ENCODE measurements at regions not wholly inside any gene's neighbourhood (a gene's known extent, or its start where the extent isn't known, plus 50 kb on each side); places are given as distances from the start of the nearest gene placed in this dataset.

DNA sequence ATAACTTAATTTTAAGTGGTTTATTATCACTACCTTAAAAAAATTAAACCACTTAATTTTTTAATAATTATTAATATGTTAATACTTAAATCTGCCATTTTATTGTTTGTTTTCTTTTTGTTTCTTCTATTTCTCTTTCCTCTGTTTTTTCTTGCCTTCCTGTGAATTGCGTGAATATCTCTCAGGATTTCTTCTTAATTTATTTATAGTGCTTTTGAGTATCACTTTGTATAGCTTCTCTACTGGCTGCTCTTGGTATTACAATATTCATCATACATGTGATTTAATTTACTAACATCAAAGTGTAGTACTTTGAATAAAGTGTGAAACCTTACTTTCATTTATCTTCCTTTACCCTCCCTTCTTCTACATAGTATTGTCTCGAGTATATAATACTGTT, 349.5 kb upstream of the CPXCR1 start:
- no peak for TF ChIP-seq ZNF317 (CRISPR knock-in tag; IDR thresholded peaks at IDR 0.05; ENCODE audit: borderline replicate concordance, low read depth)
- no peak for TF ChIP-seq ATF1 (CRISPR knock-in tag; IDR thresholded peaks at IDR 0.05)
- TF ChIP-seq, protein P1, sequence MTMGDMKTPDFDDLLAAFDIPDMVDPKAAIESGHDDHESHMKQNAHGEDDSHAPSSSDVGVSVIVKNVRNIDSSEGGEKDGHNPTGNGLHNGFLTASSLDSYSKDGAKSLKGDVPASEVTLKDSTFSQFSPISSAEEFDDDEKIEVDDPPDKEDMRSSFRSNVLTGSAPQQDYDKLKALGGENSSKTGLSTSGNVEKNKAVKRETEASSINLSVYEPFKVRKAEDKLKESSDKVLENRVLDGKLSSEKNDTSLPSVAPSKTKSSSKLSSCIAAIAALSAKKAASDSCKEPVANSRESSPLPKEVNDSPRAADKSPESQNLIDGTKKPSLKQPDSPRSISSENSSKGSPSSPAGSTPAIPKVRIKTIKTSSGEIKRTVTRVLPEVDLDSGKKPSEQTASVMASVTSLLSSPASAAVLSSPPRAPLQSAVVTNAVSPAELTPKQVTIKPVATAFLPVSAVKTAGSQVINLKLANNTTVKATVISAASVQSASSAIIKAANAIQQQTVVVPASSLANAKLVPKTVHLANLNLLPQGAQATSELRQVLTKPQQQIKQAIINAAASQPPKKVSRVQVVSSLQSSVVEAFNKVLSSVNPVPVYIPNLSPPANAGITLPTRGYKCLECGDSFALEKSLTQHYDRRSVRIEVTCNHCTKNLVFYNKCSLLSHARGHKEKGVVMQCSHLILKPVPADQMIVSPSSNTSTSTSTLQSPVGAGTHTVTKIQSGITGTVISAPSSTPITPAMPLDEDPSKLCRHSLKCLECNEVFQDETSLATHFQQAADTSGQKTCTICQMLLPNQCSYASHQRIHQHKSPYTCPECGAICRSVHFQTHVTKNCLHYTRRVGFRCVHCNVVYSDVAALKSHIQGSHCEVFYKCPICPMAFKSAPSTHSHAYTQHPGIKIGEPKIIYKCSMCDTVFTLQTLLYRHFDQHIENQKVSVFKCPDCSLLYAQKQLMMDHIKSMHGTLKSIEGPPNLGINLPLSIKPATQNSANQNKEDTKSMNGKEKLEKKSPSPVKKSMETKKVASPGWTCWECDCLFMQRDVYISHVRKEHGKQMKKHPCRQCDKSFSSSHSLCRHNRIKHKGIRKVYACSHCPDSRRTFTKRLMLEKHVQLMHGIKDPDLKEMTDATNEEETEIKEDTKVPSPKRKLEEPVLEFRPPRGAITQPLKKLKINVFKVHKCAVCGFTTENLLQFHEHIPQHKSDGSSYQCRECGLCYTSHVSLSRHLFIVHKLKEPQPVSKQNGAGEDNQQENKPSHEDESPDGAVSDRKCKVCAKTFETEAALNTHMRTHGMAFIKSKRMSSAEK (CRISPR knock-in tag; IDR thresholded peaks at IDR 0.05; ENCODE audit: borderline replicate concordance), result no peak
- no peak for TF ChIP-seq NR3C1 (CRISPR knock-in tag; conservative IDR thresholded peaks at IDR 0.05; ENCODE audit: low read depth)
- no peak for TF ChIP-seq NFYB (CRISPR knock-in tag; conservative IDR thresholded peaks at IDR 0.05; ENCODE audit: low read depth)
- TF ChIP-seq GRHL2 (CRISPR knock-in tag; IDR thresholded peaks at IDR 0.05; ENCODE audit: insufficient replicate concordance, severe bottlenecking), result no peak
- TF ChIP-seq, protein P2, sequence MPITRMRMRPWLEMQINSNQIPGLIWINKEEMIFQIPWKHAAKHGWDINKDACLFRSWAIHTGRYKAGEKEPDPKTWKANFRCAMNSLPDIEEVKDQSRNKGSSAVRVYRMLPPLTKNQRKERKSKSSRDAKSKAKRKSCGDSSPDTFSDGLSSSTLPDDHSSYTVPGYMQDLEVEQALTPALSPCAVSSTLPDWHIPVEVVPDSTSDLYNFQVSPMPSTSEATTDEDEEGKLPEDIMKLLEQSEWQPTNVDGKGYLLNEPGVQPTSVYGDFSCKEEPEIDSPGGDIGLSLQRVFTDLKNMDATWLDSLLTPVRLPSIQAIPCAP (CRISPR knock-in tag; IDR thresholded peaks at IDR 0.05), result no peak
- no peak for TF ChIP-seq ETV6 (CRISPR knock-in tag; IDR thresholded peaks at IDR 0.05)
- TF ChIP-seq PRRX2 (CRISPR knock-in tag; IDR thresholded peaks at IDR 0.05), result no peak
- no peak for TF ChIP-seq TEAD4 (CRISPR knock-in tag; IDR thresholded peaks at IDR 0.05)
- TF ChIP-seq FOXK1 (CRISPR knock-in tag; IDR thresholded peaks at IDR 0.05), result no peak
- TF ChIP-seq, protein P3, sequence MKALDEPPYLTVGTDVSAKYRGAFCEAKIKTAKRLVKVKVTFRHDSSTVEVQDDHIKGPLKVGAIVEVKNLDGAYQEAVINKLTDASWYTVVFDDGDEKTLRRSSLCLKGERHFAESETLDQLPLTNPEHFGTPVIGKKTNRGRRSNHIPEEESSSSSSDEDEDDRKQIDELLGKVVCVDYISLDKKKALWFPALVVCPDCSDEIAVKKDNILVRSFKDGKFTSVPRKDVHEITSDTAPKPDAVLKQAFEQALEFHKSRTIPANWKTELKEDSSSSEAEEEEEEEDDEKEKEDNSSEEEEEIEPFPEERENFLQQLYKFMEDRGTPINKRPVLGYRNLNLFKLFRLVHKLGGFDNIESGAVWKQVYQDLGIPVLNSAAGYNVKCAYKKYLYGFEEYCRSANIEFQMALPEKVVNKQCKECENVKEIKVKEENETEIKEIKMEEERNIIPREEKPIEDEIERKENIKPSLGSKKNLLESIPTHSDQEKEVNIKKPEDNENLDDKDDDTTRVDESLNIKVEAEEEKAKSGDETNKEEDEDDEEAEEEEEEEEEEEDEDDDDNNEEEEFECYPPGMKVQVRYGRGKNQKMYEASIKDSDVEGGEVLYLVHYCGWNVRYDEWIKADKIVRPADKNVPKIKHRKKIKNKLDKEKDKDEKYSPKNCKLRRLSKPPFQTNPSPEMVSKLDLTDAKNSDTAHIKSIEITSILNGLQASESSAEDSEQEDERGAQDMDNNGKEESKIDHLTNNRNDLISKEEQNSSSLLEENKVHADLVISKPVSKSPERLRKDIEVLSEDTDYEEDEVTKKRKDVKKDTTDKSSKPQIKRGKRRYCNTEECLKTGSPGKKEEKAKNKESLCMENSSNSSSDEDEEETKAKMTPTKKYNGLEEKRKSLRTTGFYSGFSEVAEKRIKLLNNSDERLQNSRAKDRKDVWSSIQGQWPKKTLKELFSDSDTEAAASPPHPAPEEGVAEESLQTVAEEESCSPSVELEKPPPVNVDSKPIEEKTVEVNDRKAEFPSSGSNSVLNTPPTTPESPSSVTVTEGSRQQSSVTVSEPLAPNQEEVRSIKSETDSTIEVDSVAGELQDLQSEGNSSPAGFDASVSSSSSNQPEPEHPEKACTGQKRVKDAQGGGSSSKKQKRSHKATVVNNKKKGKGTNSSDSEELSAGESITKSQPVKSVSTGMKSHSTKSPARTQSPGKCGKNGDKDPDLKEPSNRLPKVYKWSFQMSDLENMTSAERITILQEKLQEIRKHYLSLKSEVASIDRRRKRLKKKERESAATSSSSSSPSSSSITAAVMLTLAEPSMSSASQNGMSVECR (CRISPR knock-in tag; IDR thresholded peaks at IDR 0.05; ENCODE audit: borderline replicate concordance), result no peak
- TF ChIP-seq, protein P4, sequence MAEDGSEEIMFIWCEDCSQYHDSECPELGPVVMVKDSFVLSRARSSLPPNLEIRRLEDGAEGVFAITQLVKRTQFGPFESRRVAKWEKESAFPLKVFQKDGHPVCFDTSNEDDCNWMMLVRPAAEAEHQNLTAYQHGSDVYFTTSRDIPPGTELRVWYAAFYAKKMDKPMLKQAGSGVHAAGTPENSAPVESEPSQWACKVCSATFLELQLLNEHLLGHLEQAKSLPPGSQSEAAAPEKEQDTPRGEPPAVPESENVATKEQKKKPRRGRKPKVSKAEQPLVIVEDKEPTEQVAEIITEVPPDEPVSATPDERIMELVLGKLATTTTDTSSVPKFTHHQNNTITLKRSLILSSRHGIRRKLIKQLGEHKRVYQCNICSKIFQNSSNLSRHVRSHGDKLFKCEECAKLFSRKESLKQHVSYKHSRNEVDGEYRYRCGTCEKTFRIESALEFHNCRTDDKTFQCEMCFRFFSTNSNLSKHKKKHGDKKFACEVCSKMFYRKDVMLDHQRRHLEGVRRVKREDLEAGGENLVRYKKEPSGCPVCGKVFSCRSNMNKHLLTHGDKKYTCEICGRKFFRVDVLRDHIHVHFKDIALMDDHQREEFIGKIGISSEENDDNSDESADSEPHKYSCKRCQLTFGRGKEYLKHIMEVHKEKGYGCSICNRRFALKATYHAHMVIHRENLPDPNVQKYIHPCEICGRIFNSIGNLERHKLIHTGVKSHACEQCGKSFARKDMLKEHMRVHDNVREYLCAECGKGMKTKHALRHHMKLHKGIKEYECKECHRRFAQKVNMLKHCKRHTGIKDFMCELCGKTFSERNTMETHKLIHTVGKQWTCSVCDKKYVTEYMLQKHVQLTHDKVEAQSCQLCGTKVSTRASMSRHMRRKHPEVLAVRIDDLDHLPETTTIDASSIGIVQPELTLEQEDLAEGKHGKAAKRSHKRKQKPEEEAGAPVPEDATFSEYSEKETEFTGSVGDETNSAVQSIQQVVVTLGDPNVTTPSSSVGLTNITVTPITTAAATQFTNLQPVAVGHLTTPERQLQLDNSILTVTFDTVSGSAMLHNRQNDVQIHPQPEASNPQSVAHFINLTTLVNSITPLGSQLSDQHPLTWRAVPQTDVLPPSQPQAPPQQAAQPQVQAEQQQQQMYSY (CRISPR knock-in tag; IDR thresholded peaks at IDR 0.05), result no peak
- no peak for TF ChIP-seq IRF2 (CRISPR knock-in tag; IDR thresholded peaks at IDR 0.05; ENCODE audit: borderline replicate concordance, low read depth)
- TF ChIP-seq ZNF121 (CRISPR knock-in tag; IDR thresholded peaks at IDR 0.05), result no peak
- TF ChIP-seq CREM (CRISPR knock-in tag; IDR thresholded peaks at IDR 0.05), result no peak
- no peak for TF ChIP-seq FOXP1 (CRISPR knock-in tag; IDR thresholded peaks at IDR 0.05; ENCODE audit: borderline replicate concordance)
- no peaks in the 10 kb centered on the region for H3K36me3 Mint-ChIP-seq

More for the DNA sequence above, 349.5 kb upstream of the CPXCR1 start:
- Mint-ChIP-seq H3K27ac (no peak overlapping the region), H3K4me3 (no peak overlapping the region), H3K4me1 (peaks cover 23% of the 10 kb centered on the region), H3K9me3 (no peaks in the 10 kb centered on the region), H3K27me3 (ENCODE audit: low read depth) (no peaks in the 10 kb centered on the region)
- ATAC-seq, result no peak
- ChIA-PET POLR2A (no interaction called here), CTCF (no interaction called here)
- no peak for DNase-seq (ENCODE audit: low spot score)

Data from WTC11 (cell line).